ENCODE measurements at regions not wholly inside any gene's neighbourhood (a gene's known extent, or its start where the extent isn't known, plus 50 kb on each side); places are given as distances from the start of the nearest gene placed in this dataset.

DNA sequence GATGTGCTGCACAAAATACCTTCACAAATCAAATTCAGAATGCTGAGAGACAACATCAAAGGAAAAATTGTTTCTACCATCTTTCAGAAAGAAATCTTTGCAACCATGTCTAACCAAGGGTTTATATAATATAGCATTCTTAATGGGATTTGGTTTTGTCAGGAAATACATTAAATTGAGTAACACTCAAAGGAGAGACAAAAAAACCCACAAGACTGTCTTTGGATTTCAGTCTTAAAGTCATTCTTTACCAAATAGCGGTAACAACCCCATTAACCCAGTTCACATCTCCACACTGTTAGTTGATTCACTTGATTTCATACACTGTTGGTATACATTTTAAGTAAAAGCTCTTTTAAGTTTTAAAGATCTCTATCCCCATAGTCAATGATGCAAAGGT lies 145.7 kb upstream of the EDNRA start:
- H3K4me3 ChIP-seq (ENCODE audit: control insufficient read depth in 2 of 3, extremely low read depth in 1 of 3, insufficient read depth in 2 of 3, low read depth in 1 of 3, low read length in 3 of 3): no peak overlapping the region
- no peaks in the 10 kb centered on the region for H3K79me2 ChIP-seq (ENCODE audit: control insufficient read depth, insufficient read depth, low read length)
- no peaks in the 10 kb centered on the region for H3K36me3 ChIP-seq (ENCODE audit: control insufficient read depth in 2 of 2, extremely low read depth in 1 of 2, insufficient read depth in 2 of 2, low read length in 2 of 2)
- H2AFZ ChIP-seq (ENCODE audit: control insufficient read depth, low read length): no peak overlapping the region
- no peak overlapping the region for H3K27ac ChIP-seq (ENCODE audit: control insufficient read depth, insufficient read depth, low read length)
- H3K9ac ChIP-seq (ENCODE audit: control insufficient read depth, extremely low read depth, insufficient read depth, low read length): no peak overlapping the region
- FAIRE-seq: no peak
- dilution Hi-C loops (cut with MboI; ENCODE audit: extremely low pct_ligation_motif_present, low sequenced_read_pairs): no loop called here
- no peaks in the 10 kb centered on the region for H4K20me1 ChIP-seq (ENCODE audit: control insufficient read depth, extremely low read depth, insufficient read depth, low read length)
- no peaks in the 10 kb centered on the region for H3K9me1 ChIP-seq (ENCODE audit: control insufficient read depth, extremely low read depth, insufficient read depth, low read length)
- peaks cover 4% of the 10 kb centered on the region for H3K4me1 ChIP-seq (ENCODE audit: control insufficient read depth, extremely low read depth, insufficient read depth, low read length)
- no peaks in the 10 kb centered on the region for H3K27me3 ChIP-seq (ENCODE audit: control insufficient read depth, extremely low read depth, insufficient read depth, low read length)
- no peak overlapping the region for H3K4me2 ChIP-seq (ENCODE audit: control insufficient read depth, extremely low read depth, insufficient read depth, low read depth, low read length)
- no peak for TF ChIP-seq EZH2 (IDR thresholded peaks at IDR 0.05; ENCODE audit: low read length)
- TF ChIP-seq, protein P1, sequence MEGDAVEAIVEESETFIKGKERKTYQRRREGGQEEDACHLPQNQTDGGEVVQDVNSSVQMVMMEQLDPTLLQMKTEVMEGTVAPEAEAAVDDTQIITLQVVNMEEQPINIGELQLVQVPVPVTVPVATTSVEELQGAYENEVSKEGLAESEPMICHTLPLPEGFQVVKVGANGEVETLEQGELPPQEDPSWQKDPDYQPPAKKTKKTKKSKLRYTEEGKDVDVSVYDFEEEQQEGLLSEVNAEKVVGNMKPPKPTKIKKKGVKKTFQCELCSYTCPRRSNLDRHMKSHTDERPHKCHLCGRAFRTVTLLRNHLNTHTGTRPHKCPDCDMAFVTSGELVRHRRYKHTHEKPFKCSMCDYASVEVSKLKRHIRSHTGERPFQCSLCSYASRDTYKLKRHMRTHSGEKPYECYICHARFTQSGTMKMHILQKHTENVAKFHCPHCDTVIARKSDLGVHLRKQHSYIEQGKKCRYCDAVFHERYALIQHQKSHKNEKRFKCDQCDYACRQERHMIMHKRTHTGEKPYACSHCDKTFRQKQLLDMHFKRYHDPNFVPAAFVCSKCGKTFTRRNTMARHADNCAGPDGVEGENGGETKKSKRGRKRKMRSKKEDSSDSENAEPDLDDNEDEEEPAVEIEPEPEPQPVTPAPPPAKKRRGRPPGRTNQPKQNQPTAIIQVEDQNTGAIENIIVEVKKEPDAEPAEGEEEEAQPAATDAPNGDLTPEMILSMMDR (optimal IDR thresholded peaks at IDR 0.05 in 1 of 3, IDR thresholded peaks at IDR 0.05 in 1 of 3, conservative IDR thresholded peaks at IDR 0.05 in 1 of 3; ENCODE audit: extremely low read depth in 1 of 3, insufficient read depth in 2 of 3, low read length in 3 of 3): no peak
- H3K9me3 ChIP-seq (ENCODE audit: control insufficient read depth, low read depth, low read length): no peaks in the 10 kb centered on the region
- no peak for DNase-seq (ENCODE audit: low read depth, low spot score)

DNA sequence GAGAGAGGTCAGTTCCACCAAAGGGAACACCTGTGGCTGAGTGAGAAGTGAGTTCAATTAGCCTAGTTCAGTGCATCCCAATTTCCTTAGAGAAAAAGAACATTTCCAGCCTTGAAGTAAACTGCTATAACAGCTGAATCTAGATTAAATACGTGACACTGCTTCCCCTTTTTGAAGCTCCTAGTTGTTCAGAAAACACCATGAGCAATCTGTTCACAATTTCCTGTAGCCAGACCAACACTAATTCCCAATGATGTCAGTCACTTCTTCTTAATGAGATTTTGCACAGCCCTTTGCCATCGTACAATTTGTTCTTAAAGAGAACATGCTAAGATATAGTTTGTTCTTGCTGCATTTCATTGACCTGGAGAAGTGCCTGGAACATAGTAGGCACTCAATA lies 144.6 kb upstream of the EDNRA start:
- TF ChIP-seq, protein P1 (optimal IDR thresholded peaks at IDR 0.05 in 1 of 3, IDR thresholded peaks at IDR 0.05 in 1 of 3, conservative IDR thresholded peaks at IDR 0.05 in 1 of 3; ENCODE audit: extremely low read depth in 1 of 3, insufficient read depth in 2 of 3, low read length in 3 of 3): no peak
- TF ChIP-seq EZH2 (IDR thresholded peaks at IDR 0.05; ENCODE audit: low read length): no peak
- H3K79me2 ChIP-seq (ENCODE audit: control insufficient read depth, insufficient read depth, low read length): no peaks in the 10 kb centered on the region
- H3K9me3 ChIP-seq (ENCODE audit: control insufficient read depth, low read depth, low read length): no peaks in the 10 kb centered on the region
- H3K9me1 ChIP-seq (ENCODE audit: control insufficient read depth, extremely low read depth, insufficient read depth, low read length): no peaks in the 10 kb centered on the region
- H2AFZ ChIP-seq (ENCODE audit: control insufficient read depth, low read length): no peak overlapping the region
- dilution Hi-C loops (cut with MboI; ENCODE audit: extremely low pct_ligation_motif_present, low sequenced_read_pairs): no loop called here
- FAIRE-seq: no peak
- H3K4me2 ChIP-seq (ENCODE audit: control insufficient read depth, extremely low read depth, insufficient read depth, low read depth, low read length): no peak overlapping the region
- no peak overlapping the region for H3K4me3 ChIP-seq (ENCODE audit: control insufficient read depth in 2 of 3, extremely low read depth in 1 of 3, insufficient read depth in 2 of 3, low read depth in 1 of 3, low read length in 3 of 3)
- no peak overlapping the region for H3K9ac ChIP-seq (ENCODE audit: control insufficient read depth, extremely low read depth, insufficient read depth, low read length)
- H3K36me3 ChIP-seq (ENCODE audit: control insufficient read depth in 2 of 2, extremely low read depth in 1 of 2, insufficient read depth in 2 of 2, low read length in 2 of 2): no peaks in the 10 kb centered on the region
- no peaks in the 10 kb centered on the region for H3K4me1 ChIP-seq (ENCODE audit: control insufficient read depth, extremely low read depth, insufficient read depth, low read length)
- H3K27me3 ChIP-seq (ENCODE audit: control insufficient read depth, extremely low read depth, insufficient read depth, low read length): no peaks in the 10 kb centered on the region
- H3K27ac ChIP-seq (ENCODE audit: control insufficient read depth, insufficient read depth, low read length): no peak overlapping the region
- no peak for DNase-seq (ENCODE audit: low read depth, low spot score)
- H4K20me1 ChIP-seq (ENCODE audit: control insufficient read depth, extremely low read depth, insufficient read depth, low read length): no peaks in the 10 kb centered on the region
